Bronchial epithelial cell (primary cell): ENCODE measurements at regions not wholly inside any gene's neighbourhood (a gene's known extent, or its start where the extent isn't known, plus 50 kb on each side); places are given as distances from the start of the nearest gene placed in this dataset.

Source experiments
- DNase-seq: peaks from one replicate; pipeline ENCODE4 v3.0.0-alpha.2; 2010; ENCODE audit warnings: low read depth
- FAIRE-seq: peaks from 2 replicates; lab custom pipeline; 2011; peaks lifted over from hg19 to GRCh38; lab: Jason Lieb, UNC
- H3K27me3 ChIP-seq: 2 replicates; pipeline ENCODE4 v1.5.1; 2011; ENCODE audit warnings: low read length; ENCODE audit not compliant: control insufficient read depth, insufficient read depth
- H3K36me3 ChIP-seq: 2 replicates; pipeline ENCODE4 v1.5.1; 2011; ENCODE audit warnings: low read length; ENCODE audit not compliant: control insufficient read depth, insufficient read depth
- H3K4me3 ChIP-seq: 2 replicates; pipeline ENCODE4 v1.5.1; 2011; ENCODE audit warnings: mild to moderate bottlenecking, low read depth, low read length, control low read depth
- CTCF ChIP-seq: IDR thresholded peaks from 2 replicates; pipeline ENCODE4 v1.5.1; 2011; ENCODE audit warnings: mild to moderate bottlenecking, moderate library complexity, low read length, control low read depth, inconsistent platforms; ENCODE audit not compliant: insufficient read depth, severe bottlenecking

GRCh38 chr1:188355082-188355481 lies 1526.3 kb downstream of the PLA2G4A start:
- H3K4me3 ChIP-seq = no peak overlapping the region
- FAIRE-seq = no peak
- H3K27me3 ChIP-seq = no peaks in the 10 kb centered on the region
- DNase-seq = no peak
- H3K36me3 ChIP-seq = no peaks in the 10 kb centered on the region
- TF ChIP-seq CTCF = no peak

- DNase-seq (no peak), FAIRE-seq (no peak)
- H3K36me3 ChIP-seq = no peaks in the 10 kb centered on the region
- TF ChIP-seq CTCF = no peak
- H3K4me3 ChIP-seq = no peak overlapping the region
- H3K27me3 ChIP-seq = no peaks in the 10 kb centered on the region
These were observed 1527.1 kb downstream of the PLA2G4A start for GRCh38 chr1:188355847-188356246.

GRCh38 chr1:188359315-188359714 lies 1530.6 kb downstream of the PLA2G4A start:
- DNase-seq = no peak
- Histone ChIP-seq H3K27me3 (no peaks in the 10 kb centered on the region), H3K36me3 (no peaks in the 10 kb centered on the region), H3K4me3 (no peak overlapping the region)
- no peak for FAIRE-seq
- TF ChIP-seq CTCF = no peak

- Histone ChIP-seq H3K27me3 (no peaks in the 10 kb centered on the region), H3K36me3 (no peaks in the 10 kb centered on the region), H3K4me3 (no peak overlapping the region)
- TF ChIP-seq CTCF = no peak
- FAIRE-seq (no peak), DNase-seq (no peak)
These were observed 1535.2 kb downstream of the PLA2G4A start for GRCh38 chr1:188363943-188364342.

- Histone ChIP-seq H3K36me3 (no peaks in the 10 kb centered on the region), H3K27me3 (no peaks in the 10 kb centered on the region), H3K4me3 (no peak overlapping the region)
- no peak for TF ChIP-seq CTCF
- no peak for DNase-seq
- no peak for FAIRE-seq
These were observed 1536.2 kb downstream of the PLA2G4A start for GRCh38 chr1:188364927-188365449.

- TF ChIP-seq CTCF = no peak
- Histone ChIP-seq H3K36me3 (no peaks in the 10 kb centered on the region), H3K4me3 (no peak overlapping the region), H3K27me3 (no peaks in the 10 kb centered on the region)
- no peak for DNase-seq
- no peak for FAIRE-seq
These were observed 1537.1 kb downstream of the PLA2G4A start for GRCh38 chr1:188365874-188366273.
